GM10248 (cell line): ENCODE measurements at regions not wholly inside any gene's neighbourhood (a gene's known extent, or its start where the extent isn't known, plus 50 kb on each side); places are given as distances from the start of the nearest gene placed in this dataset.

Source experiments
- CTCF ChIA-PET: fragments of 300-600 bp; sonication (Branson Sonifier 250); formaldehyde crosslinking; extraction: SDS; loops from one replicate; lab custom pipeline; 2021; ENCODE audit warnings: antibody characterized with exemption; lab: Yijun Ruan, JAX
- POLR2A ChIA-PET: fragments of 350-650 bp; sonication (Branson Sonifier 250); formaldehyde crosslinking; extraction: SDS; loops from one replicate; lab custom pipeline; 2020; ENCODE audit warnings: antibody characterized with exemption; lab: Yijun Ruan, JAX
- DNase-seq: peaks from one replicate; pipeline ENCODE4 v3.0.0; 2012; ENCODE audit errors: extremely low spot score
- CTCF ChIP-seq: IDR thresholded peaks from 2 replicates; pipeline ENCODE4 v1.5.1; 2012; ENCODE audit warnings: mild to moderate bottlenecking, low read depth; ENCODE audit errors: extremely low read depth, missing control alignments, control extremely low read depth

GRCh38 chr10:121115154-121115553 lies 264.0 kb downstream of the WDR11 start:
- no peak for DNase-seq
- no peak for TF ChIP-seq CTCF
- POLR2A ChIA-PET, result no interaction called here
- CTCF ChIA-PET, result interaction anchor here (1.6 kb wide), 1 partner anchor 26 kb away, joined by 3 read pairs; no protein-coding TSS in a partner anchor

GRCh38 chr10:121121462-121121861 lies 270.3 kb downstream of the WDR11 start:
- TF ChIP-seq CTCF, result no peak
- CTCF ChIA-PET, result interaction anchor here (1.3 to 1.4 kb wide), 2 partner anchors 11 to 67 kb away, joined by 3 to 6 read pairs; no protein-coding TSS in a partner anchor
- DNase-seq, result no peak
- POLR2A ChIA-PET, result no interaction called here

GRCh38 chr10:121127151-121127906 lies 276.2 kb downstream of the WDR11 start:
- no peak for TF ChIP-seq CTCF
- POLR2A ChIA-PET, result no interaction called here
- no peak for DNase-seq
- CTCF ChIA-PET, result no interaction called here

GRCh38 chr10:121128164-121128563 lies 277.0 kb downstream of the WDR11 start:
- ChIA-PET POLR2A (no interaction called here), CTCF (no interaction called here)
- no peak for TF ChIP-seq CTCF
- DNase-seq, result no peak

- ChIA-PET POLR2A (no interaction called here), CTCF (interaction anchor here (1.4 kb wide), 1 partner anchor 32 kb away, joined by 4 read pairs; no protein-coding TSS in a partner anchor)
- no peak for TF ChIP-seq CTCF
- DNase-seq, result no peak
Observed at GRCh38 chr10:121129266-121129665, 278.1 kb downstream of the WDR11 start.

- POLR2A ChIA-PET, result no interaction called here
- DNase-seq, result no peak
- no peak for TF ChIP-seq CTCF
- CTCF ChIA-PET, result interaction anchor here (0.8 kb wide), 1 partner anchor 181 kb away, joined by 3 read pairs; no protein-coding TSS in a partner anchor
Observed at GRCh38 chr10:121130382-121130781, 279.2 kb downstream of the WDR11 start.
